ENCODE measurements at regions not wholly inside any gene's neighbourhood (a gene's known extent, or its start where the extent isn't known, plus 50 kb on each side); places are given as distances from the start of the nearest gene placed in this dataset.
"Not testable (repeated sequence)": the region's sequence is repeated elsewhere in the genome, so short reads cannot be mapped to it uniquely, and the experiment has no call there.

- DNase-seq, result not testable (repeated sequence)
These were observed 54.0 kb downstream of the CYP26A1 start for GRCh38 chr10:93127642-93128215.

GRCh38 chr10:93131986-93132385 is 58.3 kb downstream of the CYP26A1 start:
- no peak for DNase-seq

- no peak for DNase-seq
These were observed 64.6 kb downstream of the CYP26A1 start for GRCh38 chr10:93138113-93138870.

- DNase-seq, result no peak
These were observed 65.5 kb downstream of the CYP26A1 start for GRCh38 chr10:93139059-93139655.

- no peak for DNase-seq
These were observed 68.8 kb downstream of the CYP26A1 start for GRCh38 chr10:93142534-93142933.

GRCh38 chr10:93143281-93143680 is 69.6 kb downstream of the CYP26A1 start:
- DNase-seq, result no peak

- DNase-seq, result no peak
These were observed 72.6 kb downstream of the CYP26A1 start for GRCh38 chr10:93146336-93146735.

- no peak for DNase-seq
These were observed 73.6 kb downstream of the CYP26A1 start for GRCh38 chr10:93147281-93147680.

GRCh38 chr10:93148476-93148875 is 74.8 kb downstream of the CYP26A1 start:
- no peak for DNase-seq

- no peak for DNase-seq
These were observed 76.1 kb downstream of the CYP26A1 start for GRCh38 chr10:93149761-93150160.

- DNase-seq, result peak; percentile 18
These were observed 76.6 kb downstream of the CYP26A1 start for GRCh38 chr10:93150289-93150688.

GRCh38 chr10:93150990-93151547 is 77.4 kb downstream of the CYP26A1 start:
- no peak for DNase-seq

- DNase-seq, result no peak
These were observed 78.4 kb downstream of the CYP26A1 start for GRCh38 chr10:93152136-93152535.

- no peak for DNase-seq
These were observed 80.8 kb downstream of the CYP26A1 start for GRCh38 chr10:93154531-93154930.

- DNase-seq, result no peak
These were observed 86.4 kb downstream of the CYP26A1 start for GRCh38 chr10:93160140-93160539.

GRCh38 chr10:93160829-93161228 is 87.1 kb downstream of the CYP26A1 start:
- DNase-seq, result no peak

GRCh38 chr10:93165367-93165766 is 91.7 kb downstream of the CYP26A1 start:
- DNase-seq, result no peak

GRCh38 chr10:93166134-93166533 is 92.4 kb downstream of the CYP26A1 start:
- no peak for DNase-seq

GRCh38 chr10:93171837-93172236 is 98.1 kb downstream of the CYP26A1 start:
- no peak for DNase-seq

- no peak for DNase-seq
These were observed 100.5 kb downstream of the CYP26A1 start for GRCh38 chr10:93173967-93174845.

- DNase-seq, result no peak
These were observed 101.8 kb downstream of the CYP26A1 start for GRCh38 chr10:93175490-93175889.

GRCh38 chr10:93177511-93177910 is 103.8 kb downstream of the CYP26A1 start:
- DNase-seq, result no peak

GRCh38 chr10:93178226-93178625 is 104.5 kb downstream of the CYP26A1 start:
- DNase-seq, result no peak
